Omental fat pad (tissue), 3 donors: ENCODE measurements at regions not wholly inside any gene's neighbourhood (a gene's known extent, or its start where the extent isn't known, plus 50 kb on each side); places are given as distances from the start of the nearest gene placed in this dataset.

Source experiments
- ATAC-seq: fragments of 150-250 bp; one replicate; pipeline ENCODE4 v1.9.1; 2016; ENCODE audit warnings: mild to moderate bottlenecking, moderate library complexity; ENCODE audit not compliant: low FRiP score
- DNase-seq: peaks from one replicate; pipeline ENCODE4 v3.0.0-alpha.2; 2019; ENCODE audit warnings: low spot score
- CTCF ChIP-seq, 3 donors: fragments of 450-650 bp; IDR thresholded peaks; one replicate each; pipeline ENCODE4 v1.5.1; 2016 to 2017; ENCODE audit warnings: antibody characterized with exemption in 3 of 3, mild to moderate bottlenecking in 3 of 3, moderate library complexity in 2 of 3

- DNase-seq (no peak), ATAC-seq (no peak)
- TF ChIP-seq CTCF (IDR thresholded peaks at IDR 0.05) = no peak
Measured at GRCh38 chr14:82779301-82779700, 1245.6 kb upstream of the SEL1L start.

DNA sequence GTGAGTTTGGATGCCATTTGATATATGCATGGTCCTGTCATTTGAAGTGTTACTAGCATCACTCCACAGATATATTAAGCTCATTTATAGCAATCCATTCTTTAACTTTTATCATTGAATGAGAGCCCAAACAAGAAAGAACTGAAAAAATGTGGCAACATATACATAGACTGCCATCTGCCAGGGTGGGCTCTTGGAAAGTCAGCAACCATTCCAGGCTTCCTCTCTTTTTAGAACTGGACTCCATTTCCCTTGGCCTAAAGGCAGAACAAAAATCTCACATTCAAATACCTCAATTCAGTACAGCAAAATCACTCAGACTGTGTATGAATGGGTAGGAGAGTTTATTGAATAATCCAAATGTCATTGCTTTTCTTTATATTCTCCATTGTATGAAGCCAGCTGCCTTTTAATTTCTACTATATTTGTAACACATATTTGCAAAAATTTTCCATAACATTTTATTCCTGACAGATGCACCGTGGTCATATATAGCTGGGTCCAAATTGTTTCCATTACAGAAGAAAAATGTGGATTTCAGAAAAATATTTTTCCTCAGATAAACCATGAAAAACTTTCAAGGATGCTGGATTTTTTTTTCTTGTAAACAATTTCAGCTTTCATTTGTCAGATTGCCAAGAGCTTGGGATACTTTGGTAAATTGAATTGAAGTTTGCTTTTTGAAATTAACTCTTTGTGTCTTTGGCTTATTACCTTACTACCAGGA lies 1252.3 kb upstream of the SEL1L start:
- DNase-seq (no peak), ATAC-seq (no peak)
- no peak for TF ChIP-seq CTCF (IDR thresholded peaks at IDR 0.05)

- TF ChIP-seq CTCF (IDR thresholded peaks at IDR 0.05) = no peak
- ATAC-seq (no peak), DNase-seq (no peak)
Measured at GRCh38 chr14:82786483-82786880, 1252.8 kb upstream of the SEL1L start.

- ATAC-seq (no peak), DNase-seq (no peak)
- no peak for TF ChIP-seq CTCF (IDR thresholded peaks at IDR 0.05)
Measured at GRCh38 chr14:82796086-82796485, 1262.4 kb upstream of the SEL1L start.

DNA sequence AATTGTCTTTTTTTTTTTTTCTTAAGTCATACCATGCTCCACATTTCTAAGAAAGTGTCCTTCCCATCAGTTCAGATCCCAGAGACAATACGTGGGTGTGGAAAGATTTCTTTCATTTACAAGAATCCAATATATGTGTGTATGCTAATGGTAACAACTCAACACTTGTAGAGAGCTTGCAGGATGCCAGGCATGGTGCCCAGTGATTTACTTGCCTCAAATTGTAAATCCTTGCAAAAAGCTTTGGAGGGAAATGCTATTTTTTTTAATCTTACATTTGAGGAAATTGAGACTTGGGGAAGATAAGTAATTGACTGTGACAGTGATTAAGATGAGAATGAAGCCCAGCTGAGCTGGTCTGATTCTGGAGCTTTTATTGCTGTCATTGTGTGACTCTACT lies 1264.6 kb upstream of the SEL1L start:
- DNase-seq (no peak), ATAC-seq (no peak)
- TF ChIP-seq CTCF (IDR thresholded peaks at IDR 0.05) = no peak

DNA sequence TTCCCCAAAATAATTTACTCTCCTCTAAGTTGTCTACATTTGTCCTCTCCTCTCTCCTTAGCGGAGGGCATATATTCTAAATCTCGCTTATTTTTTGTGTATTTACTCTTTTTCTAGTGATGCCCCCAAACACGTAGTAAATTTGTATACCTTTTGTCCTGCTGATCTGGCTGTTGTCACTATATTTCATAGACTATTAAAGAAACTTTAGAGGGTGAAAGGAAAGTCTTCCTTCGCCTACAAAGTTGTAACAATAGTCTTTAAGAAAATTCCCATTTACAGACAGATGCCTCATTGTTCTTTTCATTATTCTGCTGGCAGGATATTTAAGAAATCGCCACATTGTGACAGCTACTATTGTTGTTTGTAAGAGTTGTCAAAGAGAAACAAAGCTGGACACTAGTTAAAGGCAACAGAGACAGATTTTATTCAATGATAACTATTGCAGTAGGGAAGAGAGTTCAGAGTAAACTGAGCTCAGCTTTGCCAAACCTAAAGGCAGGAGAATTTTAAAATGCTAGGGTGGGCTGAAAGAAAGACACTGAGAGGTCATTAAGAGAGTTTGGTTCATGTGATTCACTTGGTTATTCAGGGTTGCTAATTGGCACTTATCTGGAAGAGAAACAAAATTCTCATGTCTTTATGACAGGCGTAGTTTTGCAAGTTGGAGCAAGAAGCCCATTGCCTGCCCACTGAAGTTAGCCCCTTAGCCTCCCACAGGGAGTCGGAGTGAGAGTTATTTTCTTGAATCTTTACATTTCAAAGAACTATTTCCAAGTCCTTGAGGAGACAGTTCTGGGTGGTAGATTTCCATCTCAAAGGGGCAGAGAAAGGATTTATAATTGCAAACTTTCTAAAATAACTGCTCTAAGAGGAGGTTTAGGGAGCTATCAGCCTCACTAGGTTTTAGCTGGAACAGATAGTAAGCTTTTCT lies 1272.5 kb upstream of the SEL1L start:
- ATAC-seq = no peak
- no peak for DNase-seq
- no peak for TF ChIP-seq CTCF (IDR thresholded peaks at IDR 0.05)
